OCI-LY7 (cell line): ENCODE measurements at regions not wholly inside any gene's neighbourhood (a gene's known extent, or its start where the extent isn't known, plus 50 kb on each side); places are given as distances from the start of the nearest gene placed in this dataset.

ENCODE experiments used
- BruUV-seq: library from RNA; stranded (reverse); fragments of 400-500 nt; replicated peaks from 2 replicates; lab custom pipeline; 2021; lab: Mats Ljungman, UMichigan
- CTCF ChIA-PET: fragments of 300-600 bp; sonication (Branson Sonifier 250); formaldehyde crosslinking; loops from one replicate; lab custom pipeline; 2022; ENCODE audit warnings: antibody characterized with exemption; ENCODE audit not compliant: unreplicated experiment; lab: Charles Lee
- POLR2A ChIA-PET: fragments of 300-600 bp; sonication (Branson Sonifier 250); formaldehyde crosslinking; loops from one replicate; lab custom pipeline; 2022; ENCODE audit warnings: antibody characterized with exemption; lab: Charles Lee
- DNase-seq: peaks from one replicate; pipeline ENCODE4 v3.0.0-alpha.2; 2015; ENCODE audit warnings: low spot score
- H2AFZ ChIP-seq: fragments of 200-600 bp; sonication (generic), shearing (Covaris generic); 2 replicates; pipeline ENCODE4 v1.6.1; 2014; ENCODE audit warnings: mild to moderate bottlenecking, antibody characterized with exemption, low read length, moderate library complexity
- H3K27ac ChIP-seq: fragments of 200-600 bp; sonication (generic); 2 replicates; pipeline ENCODE4 v1.5.1; 2014; ENCODE audit warnings: mixed run types, low read depth, mild to moderate bottlenecking, moderate library complexity, low read length, inconsistent platforms; ENCODE audit not compliant: poor library complexity, severe bottlenecking
- H3K36me3 ChIP-seq: fragments of 200-600 bp; sonication (generic); 2 replicates; pipeline ENCODE4 v1.6.1; 2014; ENCODE audit warnings: mild to moderate bottlenecking, antibody characterized with exemption, low read length, moderate library complexity, mixed read lengths; ENCODE audit not compliant: insufficient read depth
- H3K4me1 ChIP-seq: fragments of 200-600 bp; sonication (generic); 2 replicates; pipeline ENCODE4 v1.5.1; 2014; ENCODE audit warnings: mild to moderate bottlenecking, low read length; ENCODE audit not compliant: insufficient read depth, poor library complexity, severe bottlenecking
- H3K4me2 ChIP-seq: fragments of 200-600 bp; sonication (generic); 2 replicates; pipeline ENCODE4 v1.6.1; 2014; ENCODE audit warnings: mild to moderate bottlenecking, low read length
- H3K4me3 ChIP-seq: fragments of 200-600 bp; sonication (generic); 2 replicates; pipeline ENCODE4 v1.5.1; 2014; ENCODE audit warnings: mild to moderate bottlenecking, low read depth, low read length; ENCODE audit not compliant: poor library complexity, severe bottlenecking
- H3K79me2 ChIP-seq: fragments of 200-600 bp; sonication (generic); 2 replicates; pipeline ENCODE4 v1.6.1; 2016; ENCODE audit warnings: low read depth, mild to moderate bottlenecking, low read length, moderate library complexity, mixed read lengths; ENCODE audit not compliant: insufficient read depth
- H3K9me2 ChIP-seq: fragments of 200-600 bp; sonication (generic); 2 replicates; pipeline ENCODE4 v1.6.1; 2016; ENCODE audit warnings: mild to moderate bottlenecking, low read length, mixed read lengths; ENCODE audit not compliant: insufficient read depth
- H3K9me3 ChIP-seq: fragments of 200-600 bp; sonication (generic); 2 replicates; pipeline ENCODE4 v1.6.1; 2014; ENCODE audit warnings: mild to moderate bottlenecking, mixed run types, low read length, mixed read lengths
- H4K20me1 ChIP-seq: fragments of 200-600 bp; sonication (generic); 2 replicates; pipeline ENCODE4 v1.6.1; 2014; ENCODE audit warnings: mild to moderate bottlenecking, antibody characterized with exemption, low read length, moderate library complexity, mixed read lengths; ENCODE audit not compliant: insufficient read depth
- CTCF ChIP-seq: fragments of 200-600 bp; sonication (generic); conservative IDR thresholded peaks from 2 replicates; pipeline ENCODE4 v1.5.1; 2014; ENCODE audit warnings: mild to moderate bottlenecking, antibody characterized with exemption, low read length, moderate library complexity, mixed read lengths
- EZH2phosphoT487 ChIP-seq: fragments of 200-600 bp; sonication (generic); IDR thresholded peaks from 2 replicates; pipeline ENCODE4 v1.6.1; 2018; ENCODE audit warnings: low read depth, borderline replicate concordance, mild to moderate bottlenecking, mixed run types, antibody characterized with exemption, low read length, moderate library complexity, mixed read lengths
- intact Hi-C: fragments of 100-400 bp; cut with micrococcal nuclease; formaldehyde crosslinking; loops from one replicate; pipeline ENCODE4 v1.10.0; 2022; ENCODE audit not compliant: unreplicated experiment

GRCh38 chr2:19114126-19114525 lies 244.3 kb downstream of the OSR1 start:
- CTCF ChIA-PET: no interaction called here
- Histone ChIP-seq H3K9me3 (no peaks in the 10 kb centered on the region), H3K27ac (no peak overlapping the region), H3K79me2 (no peaks in the 10 kb centered on the region), H3K4me3 (no peak overlapping the region), H3K4me2 (no peak overlapping the region), H4K20me1 (no peaks in the 10 kb centered on the region), H3K4me1 (no peaks in the 10 kb centered on the region), H2AFZ (no peak overlapping the region), H3K36me3 (no peaks in the 10 kb centered on the region), H3K9me2 (no peaks in the 10 kb centered on the region)
- POLR2A ChIA-PET: no interaction called here
- intact Hi-C loops: loop anchor here (10.0 kb wide), 1 partner anchor 229 kb away; no protein-coding TSS in a partner anchor
- DNase-seq: no peak
- no peak for TF ChIP-seq EZH2phosphoT487
- no peak for TF ChIP-seq CTCF
- BruUV-seq: no TSS peak

- Histone ChIP-seq H3K36me3 (no peaks in the 10 kb centered on the region), H3K9me2 (no peaks in the 10 kb centered on the region), H2AFZ (no peak overlapping the region), H3K79me2 (no peaks in the 10 kb centered on the region), H3K4me3 (no peak overlapping the region), H3K9me3 (no peaks in the 10 kb centered on the region), H4K20me1 (no peaks in the 10 kb centered on the region), H3K27ac (no peak overlapping the region), H3K4me1 (no peaks in the 10 kb centered on the region), H3K4me2 (no peak overlapping the region)
- intact Hi-C loops: loop anchor here (10.0 kb wide), 1 partner anchor 227 kb away; no protein-coding TSS in a partner anchor
- TF ChIP-seq CTCF: no peak
- TF ChIP-seq EZH2phosphoT487: no peak
- POLR2A ChIA-PET: no interaction called here
- CTCF ChIA-PET: no interaction called here
- no peak for DNase-seq
- no TSS peak for BruUV-seq
Observed at GRCh38 chr2:19111354-19111753, 247.1 kb downstream of the OSR1 start.

- H3K4me3 ChIP-seq: no peak overlapping the region
- intact Hi-C loops: no loop called here
- H3K9me2 ChIP-seq: no peaks in the 10 kb centered on the region
- TF ChIP-seq CTCF (no peak), EZH2phosphoT487 (no peak)
- DNase-seq: no peak
- no peaks in the 10 kb centered on the region for H3K9me3 ChIP-seq
- no peak overlapping the region for H3K27ac ChIP-seq
- no peaks in the 10 kb centered on the region for H3K4me1 ChIP-seq
- no peaks in the 10 kb centered on the region for H3K36me3 ChIP-seq
- POLR2A ChIA-PET: interaction anchor here (0.7 kb wide), 1 partner anchor 89 kb away, joined by 4 read pairs; no protein-coding TSS in a partner anchor
- CTCF ChIA-PET: no interaction called here
- H2AFZ ChIP-seq: no peak overlapping the region
- H3K79me2 ChIP-seq: no peaks in the 10 kb centered on the region
- no peak overlapping the region for H3K4me2 ChIP-seq
- no peaks in the 10 kb centered on the region for H4K20me1 ChIP-seq
- no TSS peak for BruUV-seq
Observed at GRCh38 chr2:19109518-19109917, 248.9 kb downstream of the OSR1 start.
